Bronchial epithelial cell (primary cell): ENCODE measurements at regions not wholly inside any gene's neighbourhood (a gene's known extent, or its start where the extent isn't known, plus 50 kb on each side); places are given as distances from the start of the nearest gene placed in this dataset.

Experiments used
- DNase-seq: peaks from one replicate; pipeline ENCODE4 v3.0.0-alpha.2; 2010; ENCODE audit warnings: low read depth
- FAIRE-seq: peaks from 2 replicates; lab custom pipeline; 2011; peaks lifted over from hg19 to GRCh38; lab: Jason Lieb, UNC
- H3K27me3 ChIP-seq: 2 replicates; pipeline ENCODE4 v1.5.1; 2011; ENCODE audit warnings: low read length; ENCODE audit not compliant: control insufficient read depth, insufficient read depth
- H3K36me3 ChIP-seq: 2 replicates; pipeline ENCODE4 v1.5.1; 2011; ENCODE audit warnings: low read length; ENCODE audit not compliant: control insufficient read depth, insufficient read depth
- H3K4me3 ChIP-seq: 2 replicates; pipeline ENCODE4 v1.5.1; 2011; ENCODE audit warnings: mild to moderate bottlenecking, low read depth, low read length, control low read depth
- TF ChIP-seq, protein P1 (sequence below): IDR thresholded peaks from 2 replicates; pipeline ENCODE4 v1.5.1; 2011; ENCODE audit warnings: mild to moderate bottlenecking, moderate library complexity, low read length, control low read depth, inconsistent platforms; ENCODE audit not compliant: insufficient read depth, severe bottlenecking

DNA sequence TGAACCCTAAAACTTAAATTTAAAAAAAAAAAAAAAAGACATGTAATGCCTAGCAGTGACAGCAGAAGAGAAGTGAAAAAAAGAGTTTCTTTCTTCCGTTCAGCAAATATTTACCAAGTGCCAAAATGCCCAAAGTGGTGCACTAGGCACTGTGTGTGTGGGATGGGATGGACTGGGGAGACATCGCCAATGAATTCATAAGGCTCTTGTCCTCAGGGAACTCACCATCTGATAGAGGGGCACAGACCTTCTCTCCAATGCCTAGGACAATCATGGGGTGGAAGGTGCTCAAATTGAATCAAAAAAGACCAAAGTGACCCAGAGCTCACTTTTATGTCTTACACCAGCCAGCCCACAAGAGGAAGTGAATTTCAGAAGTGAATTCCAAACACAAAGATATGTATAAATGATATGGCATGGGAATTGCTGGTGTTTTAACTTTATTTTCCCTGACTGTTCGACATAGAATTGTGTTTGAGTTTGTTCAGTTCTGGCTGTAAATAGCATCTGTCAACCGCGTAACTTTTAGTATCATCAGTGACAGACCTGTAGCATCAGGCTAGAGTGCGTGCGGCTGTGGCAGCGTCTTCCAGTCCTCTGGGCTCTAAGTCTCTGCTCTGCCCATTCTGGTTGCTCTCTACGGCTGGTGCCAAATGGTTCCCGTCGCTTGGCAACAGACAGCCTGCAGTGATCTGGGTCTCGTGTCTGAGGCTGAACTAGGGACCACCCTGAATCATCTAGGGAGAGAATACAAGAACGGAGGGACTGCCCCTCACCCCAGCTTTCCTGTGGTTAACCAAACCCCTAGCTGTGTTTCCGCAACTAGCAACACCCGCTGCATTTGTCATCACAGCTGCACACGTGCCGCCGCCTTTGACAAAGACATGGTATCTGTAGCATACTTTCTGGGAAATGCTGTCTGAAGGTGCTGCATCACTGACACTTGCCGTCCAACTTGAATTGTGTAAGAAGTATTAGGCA lies 154.0 kb upstream of the THBS1 start:
- TF ChIP-seq, protein P1, sequence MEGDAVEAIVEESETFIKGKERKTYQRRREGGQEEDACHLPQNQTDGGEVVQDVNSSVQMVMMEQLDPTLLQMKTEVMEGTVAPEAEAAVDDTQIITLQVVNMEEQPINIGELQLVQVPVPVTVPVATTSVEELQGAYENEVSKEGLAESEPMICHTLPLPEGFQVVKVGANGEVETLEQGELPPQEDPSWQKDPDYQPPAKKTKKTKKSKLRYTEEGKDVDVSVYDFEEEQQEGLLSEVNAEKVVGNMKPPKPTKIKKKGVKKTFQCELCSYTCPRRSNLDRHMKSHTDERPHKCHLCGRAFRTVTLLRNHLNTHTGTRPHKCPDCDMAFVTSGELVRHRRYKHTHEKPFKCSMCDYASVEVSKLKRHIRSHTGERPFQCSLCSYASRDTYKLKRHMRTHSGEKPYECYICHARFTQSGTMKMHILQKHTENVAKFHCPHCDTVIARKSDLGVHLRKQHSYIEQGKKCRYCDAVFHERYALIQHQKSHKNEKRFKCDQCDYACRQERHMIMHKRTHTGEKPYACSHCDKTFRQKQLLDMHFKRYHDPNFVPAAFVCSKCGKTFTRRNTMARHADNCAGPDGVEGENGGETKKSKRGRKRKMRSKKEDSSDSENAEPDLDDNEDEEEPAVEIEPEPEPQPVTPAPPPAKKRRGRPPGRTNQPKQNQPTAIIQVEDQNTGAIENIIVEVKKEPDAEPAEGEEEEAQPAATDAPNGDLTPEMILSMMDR, result no peak
- Histone ChIP-seq H3K36me3 (no peaks in the 10 kb centered on the region), H3K4me3 (no peak overlapping the region), H3K27me3 (no peaks in the 10 kb centered on the region)
- FAIRE-seq (no peak), DNase-seq (no peak)

DNA sequence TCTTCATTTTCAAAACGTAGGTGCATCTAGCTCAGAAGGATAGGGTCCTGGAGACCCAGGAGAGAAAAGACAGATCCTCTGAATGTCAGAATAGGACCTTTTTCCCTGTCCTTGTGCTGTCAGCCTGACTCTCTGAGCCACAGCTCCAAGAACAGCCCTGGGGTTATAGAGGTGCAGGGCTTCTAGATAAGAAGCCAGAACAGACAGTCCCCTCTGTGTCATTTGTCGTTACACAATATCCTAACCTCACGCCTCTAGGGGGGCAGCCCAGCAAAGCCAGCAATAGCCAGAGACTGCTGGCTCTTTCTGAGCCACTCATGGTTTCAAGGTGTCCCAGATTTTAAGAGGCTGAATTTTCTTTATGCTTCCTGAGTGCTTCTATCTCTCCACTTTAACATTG lies 153.2 kb upstream of the THBS1 start:
- TF ChIP-seq, protein P1, result no peak
- no peaks in the 10 kb centered on the region for H3K36me3 ChIP-seq
- no peak for FAIRE-seq

DNA sequence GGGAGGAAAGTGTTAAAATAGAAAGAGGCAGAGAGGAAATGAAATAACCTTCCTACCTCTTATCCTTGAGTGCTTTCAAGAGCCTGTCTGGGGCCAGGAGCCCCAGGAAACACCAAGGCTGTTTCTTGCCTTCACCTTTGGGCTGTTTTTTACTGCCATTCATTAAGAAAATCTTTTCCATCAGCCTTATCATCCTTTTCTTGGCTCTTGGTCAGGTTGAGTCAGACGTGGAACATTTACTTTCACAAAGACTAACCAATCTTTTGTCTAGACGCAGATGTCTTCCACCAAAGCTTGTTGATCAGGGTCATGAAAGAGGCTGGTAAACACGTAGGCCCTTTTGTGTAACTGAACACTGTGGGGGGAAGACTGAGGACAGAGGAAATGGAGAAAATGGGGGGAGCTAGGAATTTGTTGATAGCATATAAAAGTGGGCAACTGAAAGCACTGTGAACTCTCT lies 151.0 kb upstream of the THBS1 start:
- peak; percentile 84 for DNase-seq
- H3K36me3 ChIP-seq, result no peaks in the 10 kb centered on the region
- H3K27me3 ChIP-seq, result no peaks in the 10 kb centered on the region
- no peak overlapping the region for H3K4me3 ChIP-seq
- TF ChIP-seq, protein P1, result no peak
- FAIRE-seq, result peak; percentile 40

More for the DNA sequence above, 153.2 kb upstream of the THBS1 start:
- no peak overlapping the region for H3K4me3 ChIP-seq
- H3K27me3 ChIP-seq, result no peaks in the 10 kb centered on the region
- no peak for DNase-seq

DNA sequence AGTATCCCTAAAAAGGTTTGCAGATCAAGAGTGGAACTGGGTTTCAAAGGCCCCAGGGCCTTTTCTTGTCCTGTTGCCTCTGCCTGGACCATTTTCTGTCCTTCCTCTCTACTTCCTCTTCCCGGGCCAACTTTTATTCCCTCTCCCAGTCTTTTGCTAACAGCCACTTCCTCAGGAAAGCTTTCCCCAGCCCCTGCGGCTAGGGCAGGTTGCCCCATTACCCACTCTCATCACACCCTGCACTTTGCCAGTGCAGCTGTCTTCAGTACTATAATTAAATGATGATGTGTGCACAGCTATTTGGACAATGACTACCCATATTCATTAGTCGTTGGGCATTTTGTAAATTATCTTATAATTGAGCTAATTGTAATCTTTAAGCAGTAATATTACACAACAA lies 150.5 kb upstream of the THBS1 start:
- Histone ChIP-seq H3K4me3 (no peak overlapping the region), H3K27me3 (no peaks in the 10 kb centered on the region), H3K36me3 (no peaks in the 10 kb centered on the region)
- DNase-seq (no peak), FAIRE-seq (no peak)
- TF ChIP-seq, protein P1, result no peak

DNA sequence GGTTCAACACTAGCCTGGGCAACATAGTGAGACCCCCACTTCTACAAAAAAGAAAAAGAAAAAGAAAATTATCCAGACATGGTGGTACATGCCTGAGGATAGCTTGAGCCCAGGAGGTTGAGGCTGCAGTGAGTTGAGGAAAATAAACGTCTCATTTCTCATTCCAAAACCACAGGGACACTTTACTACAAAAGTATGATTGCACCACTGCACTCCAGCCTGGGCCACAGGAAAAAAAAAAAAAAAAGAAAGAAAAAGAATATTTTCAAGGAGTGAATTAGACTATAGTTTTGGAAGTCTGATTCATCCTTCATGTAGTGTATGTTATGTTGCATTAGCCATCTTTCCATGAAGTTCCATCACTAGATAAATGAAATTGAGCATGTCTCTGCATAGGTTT lies 149.5 kb upstream of the THBS1 start:
- FAIRE-seq (no peak), DNase-seq (no peak)
- Histone ChIP-seq H3K4me3 (no peak overlapping the region), H3K36me3 (no peaks in the 10 kb centered on the region), H3K27me3 (no peaks in the 10 kb centered on the region)
- TF ChIP-seq, protein P1, result no peak
